Activated CD4-positive, alpha-beta T cell treated with anti-CD3 and anti-CD28 coated beads, Interleukin-2, amount 10 ng/mL, durations not matched to agents 24 days and 14 days (primary cell): ENCODE measurements at regions not wholly inside any gene's neighbourhood (a gene's known extent, or its start where the extent isn't known, plus 50 kb on each side); places are given as distances from the start of the nearest gene placed in this dataset.
"Not testable (repeated sequence)": the region's sequence is repeated elsewhere in the genome, so short reads cannot be mapped to it uniquely, and the experiment has no call there.

Experiments used
- DNase-seq: peaks from one replicate; pipeline ENCODE4 v3.0.0; 2022
- H3K27ac Mint-ChIP-seq: one replicate; pipeline ENCODE4 v1.8.0; 2022; ENCODE audit warnings: mild to moderate bottlenecking, mixed read lengths
- H3K27me3 Mint-ChIP-seq: one replicate; pipeline ENCODE4 v1.8.0; 2022; ENCODE audit warnings: mixed read lengths
- H3K36me3 Mint-ChIP-seq: one replicate; pipeline ENCODE4 v1.8.0; 2022; ENCODE audit warnings: low read depth, mild to moderate bottlenecking, mixed read lengths
- H3K4me1 Mint-ChIP-seq: one replicate; pipeline ENCODE4 v1.8.0; 2021; ENCODE audit warnings: mixed read lengths
- H3K4me3 Mint-ChIP-seq: one replicate; pipeline ENCODE4 v1.8.0; 2022; ENCODE audit warnings: mild to moderate bottlenecking, moderate library complexity, mixed read lengths
- H3K9me3 Mint-ChIP-seq: one replicate; pipeline ENCODE4 v1.8.0; 2021; ENCODE audit warnings: mixed read lengths
- intact Hi-C: fragments of 100-400 bp; cut with micrococcal nuclease; formaldehyde crosslinking; loops from one replicate; pipeline ENCODE4 v1.15.1; 2023

GRCh38 chr7:16933296-16934279, 51.8 kb upstream of the AGR3 start:
- no peaks in the 10 kb centered on the region for H3K27me3 Mint-ChIP-seq
- DNase-seq, result peak; percentile 74
- H3K4me3 Mint-ChIP-seq, result peak overlapping the region; percentile 32
- H3K4me1 Mint-ChIP-seq, result peaks cover 51% of the 10 kb centered on the region
- H3K9me3 Mint-ChIP-seq, result no peaks in the 10 kb centered on the region
- no peaks in the 10 kb centered on the region for H3K36me3 Mint-ChIP-seq
- intact Hi-C loops, result loop anchor here (10.0 kb wide), 1 partner anchor 1011 kb away; the partner anchor contains the start of gene SNX13
- H3K27ac Mint-ChIP-seq, result peak overlapping the region; percentile 68

- no peak overlapping the region for H3K4me3 Mint-ChIP-seq
- H3K27me3 Mint-ChIP-seq, result peaks cover 4% of the 10 kb centered on the region
- H3K27ac Mint-ChIP-seq, result no peak overlapping the region
- DNase-seq, result no peak
- no peaks in the 10 kb centered on the region for H3K9me3 Mint-ChIP-seq
- no peaks in the 10 kb centered on the region for H3K36me3 Mint-ChIP-seq
- peaks cover 45% of the 10 kb centered on the region for H3K4me1 Mint-ChIP-seq
- intact Hi-C loops, result loop anchor here (1.0 to 10.0 kb wide), 3 partner anchors 299 to 1010 kb away; partner anchors contain the start of gene SNX13
Measured at GRCh38 chr7:16934722-16935340, 53.0 kb upstream of the AGR3 start.

GRCh38 chr7:16935341-16935735, 53.6 kb upstream of the AGR3 start:
- no peaks in the 10 kb centered on the region for H3K9me3 Mint-ChIP-seq
- no peak for DNase-seq
- no peaks in the 10 kb centered on the region for H3K36me3 Mint-ChIP-seq
- H3K27me3 Mint-ChIP-seq, result peaks cover 6% of the 10 kb centered on the region
- no peak overlapping the region for H3K4me3 Mint-ChIP-seq
- no peak overlapping the region for H3K27ac Mint-ChIP-seq
- H3K4me1 Mint-ChIP-seq, result peaks cover 41% of the 10 kb centered on the region
- intact Hi-C loops, result loop anchor here (1.0 to 10.0 kb wide), 3 partner anchors 299 to 1009 kb away; partner anchors contain the start of gene SNX13

GRCh38 chr7:16936626-16937422, 55.0 kb upstream of the AGR3 start:
- H3K4me3 Mint-ChIP-seq, result no peak overlapping the region
- DNase-seq, result no peak
- H3K9me3 Mint-ChIP-seq, result no peaks in the 10 kb centered on the region
- H3K36me3 Mint-ChIP-seq, result no peaks in the 10 kb centered on the region
- intact Hi-C loops, result loop anchor here (5.0 to 10.0 kb wide), 2 partner anchors 370 to 1008 kb away; partner anchors contain the start of gene SNX13
- H3K27me3 Mint-ChIP-seq, result peaks cover 6% of the 10 kb centered on the region
- no peak overlapping the region for H3K27ac Mint-ChIP-seq
- H3K4me1 Mint-ChIP-seq, result peaks cover 31% of the 10 kb centered on the region

GRCh38 chr7:16939161-16939560, 57.4 kb upstream of the AGR3 start:
- DNase-seq, result no peak

GRCh38 chr7:16940776-16941175, 59.0 kb upstream of the AGR3 start:
- Mint-ChIP-seq H3K27me3 (peaks cover 12% of the 10 kb centered on the region), H3K4me1 (peaks cover 5% of the 10 kb centered on the region), H3K9me3 (peaks cover 5% of the 10 kb centered on the region), H3K36me3 (no peaks in the 10 kb centered on the region), H3K4me3 (no peak overlapping the region), H3K27ac (no peak overlapping the region)
- no peak for DNase-seq
- intact Hi-C loops, result no loop called here

More at GRCh38 chr7:16939161-16939560, 57.4 kb upstream of the AGR3 start:
- H3K9me3 Mint-ChIP-seq, result no peaks in the 10 kb centered on the region
- peaks cover 8% of the 10 kb centered on the region for H3K27me3 Mint-ChIP-seq
- no peaks in the 10 kb centered on the region for H3K36me3 Mint-ChIP-seq
- H3K4me1 Mint-ChIP-seq, result peaks cover 16% of the 10 kb centered on the region
- no peak overlapping the region for H3K4me3 Mint-ChIP-seq
- no peak overlapping the region for H3K27ac Mint-ChIP-seq
- intact Hi-C loops, result loop anchor here (5.0 to 10.0 kb wide), 2 partner anchors 368 to 1006 kb away; partner anchors contain the start of gene SNX13

- Mint-ChIP-seq H3K4me1 (peaks cover 5% of the 10 kb centered on the region), H3K9me3 (peaks cover 12% of the 10 kb centered on the region), H3K4me3 (no peak overlapping the region), H3K27me3 (peaks cover 12% of the 10 kb centered on the region), H3K27ac (no peak overlapping the region), H3K36me3 (no peaks in the 10 kb centered on the region)
- DNase-seq, result no peak
- intact Hi-C loops, result no loop called here
Measured at GRCh38 chr7:16942929-16943509, 61.2 kb upstream of the AGR3 start.

GRCh38 chr7:16944936-16945335, 63.2 kb upstream of the AGR3 start:
- DNase-seq, result no peak
- H3K4me3 Mint-ChIP-seq, result no peak overlapping the region
- no peaks in the 10 kb centered on the region for H3K36me3 Mint-ChIP-seq
- peaks cover 7% of the 10 kb centered on the region for H3K27me3 Mint-ChIP-seq
- H3K9me3 Mint-ChIP-seq, result peaks cover 12% of the 10 kb centered on the region
- no peaks in the 10 kb centered on the region for H3K4me1 Mint-ChIP-seq
- intact Hi-C loops, result no loop called here
- H3K27ac Mint-ChIP-seq, result no peak overlapping the region

GRCh38 chr7:16945372-16945771, 63.6 kb upstream of the AGR3 start:
- Mint-ChIP-seq H3K36me3 (no peaks in the 10 kb centered on the region), H3K9me3 (peaks cover 12% of the 10 kb centered on the region), H3K27me3 (peaks cover 6% of the 10 kb centered on the region), H3K27ac (no peak overlapping the region), H3K4me3 (no peak overlapping the region), H3K4me1 (no peaks in the 10 kb centered on the region)
- DNase-seq, result no peak
- intact Hi-C loops, result no loop called here

GRCh38 chr7:16948110-16948509, 66.3 kb upstream of the AGR3 start:
- H3K9me3 Mint-ChIP-seq, result peaks cover 12% of the 10 kb centered on the region
- H3K4me3 Mint-ChIP-seq, H3K4me1 Mint-ChIP-seq, H3K27me3 Mint-ChIP-seq, H3K27ac Mint-ChIP-seq, DNase-seq, intact Hi-C loops, H3K36me3 Mint-ChIP-seq: not testable (repeated sequence)

GRCh38 chr7:16951483-16952080, 69.8 kb upstream of the AGR3 start:
- intact Hi-C loops, result no loop called here
- H3K27ac Mint-ChIP-seq, result no peak overlapping the region
- no peak overlapping the region for H3K4me3 Mint-ChIP-seq
- H3K36me3 Mint-ChIP-seq, result no peaks in the 10 kb centered on the region
- peaks cover 7% of the 10 kb centered on the region for H3K9me3 Mint-ChIP-seq
- H3K27me3 Mint-ChIP-seq, result peaks cover 6% of the 10 kb centered on the region
- H3K4me1 Mint-ChIP-seq, result no peaks in the 10 kb centered on the region
- no peak for DNase-seq

- peaks cover 6% of the 10 kb centered on the region for H3K27me3 Mint-ChIP-seq
- no peak overlapping the region for H3K27ac Mint-ChIP-seq
- no peak for DNase-seq
- H3K4me1 Mint-ChIP-seq, result no peaks in the 10 kb centered on the region
- no peaks in the 10 kb centered on the region for H3K36me3 Mint-ChIP-seq
- H3K9me3 Mint-ChIP-seq, result peaks cover 4% of the 10 kb centered on the region
- no peak overlapping the region for H3K4me3 Mint-ChIP-seq
- intact Hi-C loops, result no loop called here
Measured at GRCh38 chr7:16954321-16954720, 72.5 kb upstream of the AGR3 start.

- Mint-ChIP-seq H3K36me3 (no peaks in the 10 kb centered on the region), H3K4me1 (no peaks in the 10 kb centered on the region), H3K27ac (no peak overlapping the region), H3K27me3 (peaks cover 3% of the 10 kb centered on the region), H3K9me3 (peaks cover 4% of the 10 kb centered on the region), H3K4me3 (no peak overlapping the region)
- no peak for DNase-seq
- intact Hi-C loops, result no loop called here
Measured at GRCh38 chr7:16958724-16959123, 76.9 kb upstream of the AGR3 start.
